ENCODE measurements at regions not wholly inside any gene's neighbourhood (a gene's known extent, or its start where the extent isn't known, plus 50 kb on each side); places are given as distances from the start of the nearest gene placed in this dataset.
"Not testable (repeated sequence)": the region's sequence is repeated elsewhere in the genome, so short reads cannot be mapped to it uniquely, and the experiment has no call there.

DNA sequence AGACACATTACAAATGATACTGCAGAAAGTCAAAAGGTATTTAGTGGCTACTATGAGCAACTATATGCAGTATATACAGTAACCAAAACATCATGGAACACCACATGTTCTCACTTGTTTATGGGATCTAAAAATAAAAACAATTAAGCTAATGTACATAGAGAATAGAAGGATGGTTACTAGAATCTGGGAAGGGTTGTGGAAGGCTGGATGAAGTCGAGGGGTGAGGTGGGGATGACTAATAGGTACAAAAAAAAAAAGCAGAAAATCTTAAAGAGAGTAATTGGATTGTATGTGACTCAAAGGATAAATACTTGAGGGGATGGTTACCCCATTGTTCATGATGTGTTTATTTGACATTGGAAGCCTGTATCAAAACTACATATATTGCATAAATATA, 848.8 kb upstream of the GBE1 start:
- Mint-ChIP-seq H3K36me3 (ENCODE audit: low read depth) (no peaks in the 10 kb centered on the region), H3K9me3 (peaks cover 31% of the 10 kb centered on the region), H3K4me1 (no peaks in the 10 kb centered on the region), H3K4me3 (no peak overlapping the region), H3K27ac (no peak overlapping the region), H3K27me3 (peaks cover 2% of the 10 kb centered on the region)
- DNase-seq (no peak), ATAC-seq (no peak)

DNA sequence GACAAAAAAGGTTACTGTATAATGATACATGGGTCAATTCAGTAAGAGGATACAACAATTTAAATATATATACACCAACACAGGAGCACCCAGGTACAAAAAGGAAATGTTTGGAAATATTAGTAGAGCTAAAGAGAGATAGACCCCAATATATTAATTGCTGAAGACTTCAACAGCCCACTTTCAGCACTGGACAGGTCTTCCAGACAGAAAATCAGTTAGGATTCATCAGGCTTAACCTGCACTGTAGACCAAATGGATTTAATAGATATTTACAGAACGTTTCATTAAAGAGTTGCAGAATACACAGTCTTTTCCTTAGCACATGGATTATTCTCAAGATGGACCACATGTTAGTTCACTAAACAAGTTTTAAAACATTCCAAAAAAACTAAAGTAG, 845.9 kb upstream of the GBE1 start:
- no peak for DNase-seq
- Mint-ChIP-seq H3K4me1 (no peaks in the 10 kb centered on the region), H3K4me3 (no peak overlapping the region), H3K36me3 (ENCODE audit: low read depth) (no peaks in the 10 kb centered on the region), H3K9me3 (peaks cover 19% of the 10 kb centered on the region), H3K27me3 (no peaks in the 10 kb centered on the region), H3K27ac (no peak overlapping the region)
- ATAC-seq, result no peak

DNA sequence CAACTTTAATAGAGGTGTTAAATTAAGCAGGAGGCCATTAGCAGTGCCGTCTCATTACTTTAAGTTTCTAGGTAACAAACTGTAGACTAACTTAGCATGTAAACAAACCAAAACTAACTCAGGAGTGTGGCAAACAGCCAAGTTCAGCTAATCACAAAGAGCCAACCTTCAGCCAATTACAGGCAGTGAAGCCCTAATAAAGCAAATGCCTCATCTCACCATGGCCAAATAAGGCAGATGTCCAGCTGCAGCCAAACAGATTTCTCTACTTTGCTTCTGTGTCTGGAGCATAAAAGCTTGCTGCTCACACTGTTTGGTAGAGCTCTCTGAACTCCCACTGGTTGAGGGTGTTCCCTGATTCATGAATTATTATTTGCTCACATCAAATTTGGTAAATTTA, 835.4 kb upstream of the GBE1 start:
- Mint-ChIP-seq H3K4me3 (no peak overlapping the region), H3K27ac (no peak overlapping the region), H3K36me3 (ENCODE audit: low read depth) (no peaks in the 10 kb centered on the region), H3K9me3 (peaks cover 20% of the 10 kb centered on the region), H3K4me1 (no peaks in the 10 kb centered on the region), H3K27me3 (no peaks in the 10 kb centered on the region)
- DNase-seq (no peak), ATAC-seq (no peak)

DNA sequence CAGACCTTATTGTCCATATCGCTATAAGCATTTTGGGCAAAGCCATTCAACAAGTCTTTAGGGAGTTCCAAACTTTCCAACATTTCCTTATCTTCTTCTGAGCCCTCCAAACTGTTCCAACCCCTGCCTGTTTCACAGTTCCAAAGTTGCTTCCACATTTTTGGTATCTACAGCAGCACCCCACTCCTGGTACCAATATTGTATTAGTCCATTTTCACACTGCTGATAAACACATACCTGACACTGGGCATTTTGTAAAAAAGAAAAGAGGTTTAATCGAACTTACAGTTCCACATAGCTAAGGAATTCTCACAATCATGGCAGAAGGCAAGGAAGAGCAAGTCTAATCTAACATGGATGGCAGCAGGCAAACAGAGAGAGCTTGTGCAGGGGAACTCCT, 834.1 kb upstream of the GBE1 start:
- no peaks in the 10 kb centered on the region for H3K4me1 Mint-ChIP-seq
- no peaks in the 10 kb centered on the region for H3K27me3 Mint-ChIP-seq
- H3K4me3 Mint-ChIP-seq, result no peak overlapping the region
- H3K36me3 Mint-ChIP-seq (ENCODE audit: low read depth), result no peaks in the 10 kb centered on the region
- no peak overlapping the region for H3K27ac Mint-ChIP-seq
- DNase-seq (no peak), ATAC-seq (no peak)
- H3K9me3 Mint-ChIP-seq, result peaks cover 20% of the 10 kb centered on the region

DNA sequence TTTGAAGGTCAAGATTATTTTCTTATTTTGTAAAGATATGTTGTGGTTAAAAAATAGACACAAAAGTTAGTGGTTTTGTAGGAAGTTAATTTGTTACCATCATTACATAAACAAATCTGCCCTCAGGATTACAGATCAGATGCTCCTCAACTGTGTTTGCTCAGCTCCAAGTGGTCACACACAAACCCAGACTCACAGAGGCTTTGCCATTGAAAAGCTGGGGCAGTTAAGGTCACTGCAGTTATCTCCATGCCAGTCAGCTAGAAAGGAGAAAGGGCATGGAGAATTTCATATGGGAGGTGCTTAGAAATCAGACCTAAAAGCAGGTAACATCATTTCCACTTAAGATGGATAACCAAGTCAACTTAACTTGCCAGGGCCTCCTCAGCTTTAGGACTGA, 825.7 kb upstream of the GBE1 start:
- Mint-ChIP-seq H3K4me1 (no peaks in the 10 kb centered on the region), H3K4me3 (no peak overlapping the region), H3K36me3 (ENCODE audit: low read depth) (no peaks in the 10 kb centered on the region), H3K27me3 (no peaks in the 10 kb centered on the region), H3K27ac (no peak overlapping the region), H3K9me3 (no peaks in the 10 kb centered on the region)
- ATAC-seq (no peak), DNase-seq (no peak)

DNA sequence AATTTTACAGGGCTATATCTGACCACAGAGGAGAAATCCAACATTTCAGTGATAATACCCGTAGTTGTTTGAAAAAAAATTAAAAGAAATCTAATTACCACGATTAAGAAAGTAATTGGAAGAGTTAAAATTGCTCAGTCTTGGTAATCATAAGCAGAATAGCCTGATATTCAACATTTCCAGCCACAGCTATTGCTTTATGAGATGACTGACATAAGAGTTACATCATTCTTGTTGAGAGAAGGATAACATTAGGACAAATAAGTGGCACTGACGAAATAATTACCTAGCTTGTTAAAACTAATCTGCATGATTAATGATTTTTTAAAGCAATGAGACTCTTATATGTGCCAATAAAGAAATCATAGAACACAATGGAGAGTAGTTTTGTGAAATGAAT, 825.0 kb upstream of the GBE1 start:
- H3K4me1 Mint-ChIP-seq, result no peaks in the 10 kb centered on the region
- no peaks in the 10 kb centered on the region for H3K36me3 Mint-ChIP-seq (ENCODE audit: low read depth)
- ATAC-seq (no peak), DNase-seq (no peak)
- H3K4me3 Mint-ChIP-seq, result no peak overlapping the region
- no peaks in the 10 kb centered on the region for H3K9me3 Mint-ChIP-seq
- no peak overlapping the region for H3K27ac Mint-ChIP-seq
- no peaks in the 10 kb centered on the region for H3K27me3 Mint-ChIP-seq

DNA sequence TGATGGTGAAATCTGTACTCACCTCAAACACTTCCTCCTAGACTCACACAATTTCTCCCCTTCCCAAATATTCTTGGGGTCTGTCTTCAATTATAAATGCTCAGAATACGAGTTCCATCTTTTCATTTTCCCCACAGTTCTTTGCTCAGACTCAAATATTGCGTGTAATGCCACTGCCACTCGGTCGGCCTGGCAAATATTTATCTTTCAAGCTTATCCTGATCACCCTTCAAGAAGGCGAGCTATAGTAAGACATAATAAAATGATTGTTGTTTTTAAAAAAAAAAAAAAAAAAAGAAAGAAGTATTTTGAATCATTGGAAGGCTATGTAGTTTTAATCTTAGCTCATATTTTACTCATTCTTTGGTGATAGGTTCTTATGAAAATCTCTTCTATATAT, 824.6 kb upstream of the GBE1 start:
- not testable (repeated sequence) for H3K9me3 Mint-ChIP-seq; H3K36me3 Mint-ChIP-seq (ENCODE audit: low read depth); H3K27ac Mint-ChIP-seq; H3K27me3 Mint-ChIP-seq; H3K4me3 Mint-ChIP-seq; ATAC-seq; H3K4me1 Mint-ChIP-seq; DNase-seq

DNA sequence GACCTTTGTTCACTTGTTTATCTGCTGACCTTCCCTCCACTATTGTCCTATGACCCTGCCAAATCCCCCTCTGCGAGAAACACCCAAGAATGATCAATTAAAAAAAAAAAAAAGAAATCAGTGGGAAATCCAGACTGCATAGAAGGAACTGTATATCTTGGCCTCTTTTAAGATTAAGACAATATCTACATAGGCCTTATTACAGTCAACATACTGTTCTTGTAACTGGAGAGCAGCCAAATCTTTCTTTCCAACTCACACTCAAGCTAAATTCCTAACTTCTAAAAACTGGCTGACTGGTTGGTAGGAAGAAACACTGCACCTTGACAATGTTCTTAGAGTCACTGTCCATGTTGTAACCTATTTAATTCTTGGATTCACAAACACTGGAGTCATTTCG, 824.1 kb upstream of the GBE1 start:
- H3K9me3 Mint-ChIP-seq; H3K4me3 Mint-ChIP-seq; DNase-seq; H3K36me3 Mint-ChIP-seq (ENCODE audit: low read depth); H3K27ac Mint-ChIP-seq; ATAC-seq; H3K27me3 Mint-ChIP-seq; H3K4me1 Mint-ChIP-seq: not testable (repeated sequence)

DNA sequence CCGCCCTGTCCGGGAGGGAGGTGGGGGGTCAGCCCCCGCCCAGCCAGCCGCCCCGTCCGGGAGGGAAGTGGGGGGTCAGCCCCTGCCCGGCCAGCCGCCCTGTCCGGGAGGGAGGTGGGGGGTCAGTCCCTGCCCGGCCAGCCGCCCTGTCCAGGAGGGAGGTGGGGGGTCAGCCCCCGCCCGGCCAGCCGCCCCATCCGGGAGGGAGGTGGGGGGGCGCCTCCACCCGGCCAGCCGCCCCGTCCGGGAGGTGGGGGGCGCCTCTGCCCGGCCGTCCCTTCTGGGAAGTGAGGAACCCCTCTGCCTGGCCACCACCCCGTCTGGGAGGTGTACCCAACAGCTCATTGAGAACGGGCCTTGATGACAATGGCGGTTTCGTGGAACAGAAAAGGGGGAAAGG, 823.4 kb upstream of the GBE1 start:
- not testable (repeated sequence) for H3K4me1 Mint-ChIP-seq, ATAC-seq, H3K9me3 Mint-ChIP-seq

DNA sequence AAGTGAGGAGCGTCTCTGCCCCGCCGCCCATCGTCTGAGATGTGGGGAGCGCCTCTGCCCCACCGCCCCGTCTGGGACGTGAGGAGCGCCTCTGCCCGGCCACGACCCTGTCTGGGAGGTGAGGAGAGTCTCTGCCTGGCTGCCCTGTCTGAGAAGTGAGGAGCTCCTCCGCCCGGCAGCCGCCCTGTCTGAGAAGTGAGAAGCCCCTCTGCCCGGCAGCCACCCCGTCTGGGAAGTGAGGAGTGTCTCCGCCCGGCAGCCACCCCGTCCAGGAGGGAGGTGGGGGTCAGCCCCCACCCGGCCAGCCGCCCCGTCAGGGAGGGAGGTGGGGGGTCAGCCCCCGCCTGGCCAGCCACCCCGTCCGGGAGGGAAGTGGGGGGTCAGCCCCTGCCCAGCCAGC, 823.0 kb upstream of the GBE1 start:
- ATAC-seq; H3K36me3 Mint-ChIP-seq (ENCODE audit: low read depth); DNase-seq; H3K4me1 Mint-ChIP-seq; H3K27me3 Mint-ChIP-seq; H3K4me3 Mint-ChIP-seq; H3K9me3 Mint-ChIP-seq; H3K27ac Mint-ChIP-seq: not testable (repeated sequence)

More for the DNA sequence above, 823.4 kb upstream of the GBE1 start:
- H3K27me3 Mint-ChIP-seq; H3K36me3 Mint-ChIP-seq (ENCODE audit: low read depth); DNase-seq; H3K4me3 Mint-ChIP-seq; H3K27ac Mint-ChIP-seq: not testable (repeated sequence)

DNA sequence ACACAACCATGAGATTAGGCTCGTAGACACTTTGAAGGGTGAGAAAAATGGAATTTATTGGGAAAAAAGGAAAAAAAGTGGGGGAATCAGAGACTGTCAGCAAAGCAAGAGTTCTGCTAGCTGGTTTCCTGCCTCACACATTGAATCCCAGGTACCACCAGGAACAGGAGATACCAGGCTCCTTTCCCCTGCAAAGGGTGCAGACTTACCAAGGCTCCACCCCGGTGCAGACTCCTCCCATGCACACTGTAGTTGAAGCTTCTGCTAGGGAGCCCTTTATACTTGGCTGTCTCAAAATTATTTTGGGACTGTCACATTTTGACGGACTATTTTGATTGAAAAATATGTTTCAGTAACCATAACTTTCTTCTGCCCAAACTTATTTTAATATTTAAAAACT, 819.9 kb upstream of the GBE1 start:
- H3K4me3 Mint-ChIP-seq, result no peak overlapping the region
- no peaks in the 10 kb centered on the region for H3K36me3 Mint-ChIP-seq (ENCODE audit: low read depth)
- H3K27me3 Mint-ChIP-seq, result no peaks in the 10 kb centered on the region
- H3K4me1 Mint-ChIP-seq, result no peaks in the 10 kb centered on the region
- H3K9me3 Mint-ChIP-seq, result peaks cover 9% of the 10 kb centered on the region
- H3K27ac Mint-ChIP-seq, result no peak overlapping the region
- no peak for DNase-seq
- no peak for ATAC-seq

DNA sequence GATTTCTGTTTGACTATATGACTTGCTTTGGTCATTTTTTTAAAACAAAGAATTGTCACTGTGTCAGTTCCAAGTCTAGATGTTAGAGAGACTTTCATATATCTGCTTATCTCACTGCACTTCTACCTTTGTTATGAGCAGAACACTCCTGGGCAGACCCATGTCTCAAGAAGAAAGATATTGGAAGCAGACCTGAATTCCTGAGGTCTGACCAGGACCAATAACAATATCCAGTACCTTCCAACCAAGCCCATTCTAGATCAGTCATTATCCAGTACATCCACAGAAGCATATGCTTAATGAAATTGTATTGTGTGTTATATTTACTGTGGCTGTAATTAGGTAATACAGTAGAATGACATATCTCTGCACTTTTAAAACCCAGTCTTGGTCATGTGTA, 811.3 kb upstream of the GBE1 start:
- Mint-ChIP-seq H3K4me3 (no peak overlapping the region), H3K36me3 (ENCODE audit: low read depth) (no peaks in the 10 kb centered on the region), H3K4me1 (no peaks in the 10 kb centered on the region), H3K27me3 (no peaks in the 10 kb centered on the region), H3K9me3 (peaks cover 2% of the 10 kb centered on the region), H3K27ac (no peak overlapping the region)
- no peak for DNase-seq
- no peak for ATAC-seq

DNA sequence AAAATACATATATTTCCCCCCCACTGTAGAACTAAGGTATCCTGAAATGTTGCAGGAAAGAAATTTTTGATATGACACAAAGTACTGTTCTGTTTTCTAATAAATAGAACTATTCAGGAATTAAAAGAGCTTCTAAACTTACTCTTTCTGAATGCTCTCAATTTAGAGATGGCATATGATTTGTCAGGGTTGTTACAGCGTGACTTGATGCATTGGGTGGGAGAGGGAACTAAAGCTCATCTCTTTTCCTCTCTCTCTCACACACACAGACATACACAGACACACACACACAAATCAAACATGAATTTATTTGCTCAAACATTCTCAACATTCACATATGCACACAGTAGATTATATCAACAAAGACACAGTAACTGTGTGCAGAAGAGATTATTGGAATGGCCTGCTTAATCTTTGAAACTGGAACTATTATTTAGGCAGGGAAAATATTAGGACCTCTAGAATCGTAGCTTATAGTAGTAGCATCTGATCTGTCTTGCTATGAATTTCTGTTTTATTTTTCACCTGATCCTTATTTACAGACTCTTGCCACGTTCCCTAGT, 807.4 kb upstream of the GBE1 start:
- no peaks in the 10 kb centered on the region for H3K36me3 Mint-ChIP-seq (ENCODE audit: low read depth)
- no peak overlapping the region for H3K4me3 Mint-ChIP-seq
- peaks cover 11% of the 10 kb centered on the region for H3K9me3 Mint-ChIP-seq
- H3K4me1 Mint-ChIP-seq, result no peaks in the 10 kb centered on the region
- H3K27ac Mint-ChIP-seq, result no peak overlapping the region
- DNase-seq, result no peak
- no peaks in the 10 kb centered on the region for H3K27me3 Mint-ChIP-seq
- ATAC-seq, result no peak

DNA sequence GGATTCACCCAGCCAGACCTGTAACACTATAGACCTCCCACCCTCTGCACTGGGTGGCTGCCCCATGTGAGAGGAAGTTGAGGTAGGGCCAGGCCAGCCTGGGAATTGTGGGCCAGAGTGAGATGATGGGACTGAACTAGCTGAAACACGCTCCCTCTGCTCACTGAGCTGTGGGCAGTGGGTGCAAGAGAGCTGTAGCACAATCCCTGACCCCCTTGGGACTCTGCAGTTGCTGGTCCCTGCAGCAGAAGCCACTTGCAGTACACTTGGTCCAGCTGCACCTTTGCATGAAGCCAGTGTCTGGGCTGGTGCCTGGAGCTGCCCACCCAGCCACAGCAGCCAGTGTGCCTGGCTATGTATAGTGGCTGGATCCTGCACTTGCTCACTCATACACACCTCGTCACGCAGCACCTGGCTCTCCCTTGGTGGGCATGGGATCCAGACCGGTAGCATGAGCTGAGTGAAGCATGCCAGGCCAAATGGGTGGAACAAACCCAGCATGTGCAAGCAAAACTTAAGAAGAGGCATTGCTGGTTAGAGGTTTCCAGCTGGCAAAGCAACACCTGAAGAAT, 805.7 kb upstream of the GBE1 start:
- no peak overlapping the region for H3K27ac Mint-ChIP-seq
- ATAC-seq (no peak), DNase-seq (no peak)
- no peak overlapping the region for H3K4me3 Mint-ChIP-seq
- H3K4me1 Mint-ChIP-seq, result no peaks in the 10 kb centered on the region
- no peaks in the 10 kb centered on the region for H3K36me3 Mint-ChIP-seq (ENCODE audit: low read depth)
- H3K27me3 Mint-ChIP-seq, result no peaks in the 10 kb centered on the region
- peaks cover 16% of the 10 kb centered on the region for H3K9me3 Mint-ChIP-seq

DNA sequence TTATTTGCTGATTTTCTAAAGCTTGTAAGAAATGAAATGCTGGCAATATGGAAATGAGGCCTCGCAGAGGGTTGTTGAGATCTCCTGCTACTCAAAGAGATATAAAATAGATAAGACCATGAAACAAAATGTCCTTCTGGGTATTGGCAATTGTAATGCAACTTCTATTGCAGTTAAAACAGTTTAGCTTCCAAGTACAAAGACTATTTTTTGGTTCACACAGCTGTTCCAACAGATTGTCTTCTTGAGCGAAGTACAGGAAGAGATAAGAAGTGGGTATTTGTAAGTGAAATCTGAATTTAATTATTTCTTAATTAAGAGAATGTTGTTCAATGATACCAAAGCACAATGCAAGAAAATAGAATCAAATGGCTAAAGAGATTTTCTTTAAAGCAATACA, 801.5 kb upstream of the GBE1 start:
- Mint-ChIP-seq H3K9me3 (peaks cover 24% of the 10 kb centered on the region), H3K36me3 (ENCODE audit: low read depth) (no peaks in the 10 kb centered on the region), H3K4me3 (no peak overlapping the region), H3K4me1 (no peaks in the 10 kb centered on the region), H3K27me3 (no peaks in the 10 kb centered on the region), H3K27ac (no peak overlapping the region)
- no peak for DNase-seq
- no peak for ATAC-seq

DNA sequence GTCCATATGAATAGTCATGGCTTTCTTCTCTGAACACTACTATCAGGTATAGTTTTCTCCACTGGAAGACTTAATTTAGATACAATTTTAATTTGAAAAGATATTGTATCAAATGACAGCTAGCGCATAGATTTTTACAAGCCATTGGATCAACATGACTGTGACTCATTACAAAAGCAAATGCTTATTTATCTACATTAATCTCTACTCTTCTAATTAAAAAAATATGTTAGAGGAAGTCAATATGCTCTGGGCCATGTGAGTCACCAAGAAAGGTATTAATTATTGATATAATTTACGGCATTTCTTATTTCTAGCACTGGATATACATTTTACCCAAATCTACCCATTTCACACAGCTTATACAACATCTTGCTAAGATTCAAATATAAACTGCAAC, 800.3 kb upstream of the GBE1 start:
- DNase-seq, result no peak
- Mint-ChIP-seq H3K36me3 (ENCODE audit: low read depth) (no peaks in the 10 kb centered on the region), H3K27ac (no peak overlapping the region), H3K9me3 (peaks cover 24% of the 10 kb centered on the region), H3K27me3 (no peaks in the 10 kb centered on the region), H3K4me3 (no peak overlapping the region), H3K4me1 (no peaks in the 10 kb centered on the region)
- ATAC-seq, result no peak
